ENCODE measurements at regions not wholly inside any gene's neighbourhood (a gene's known extent, or its start where the extent isn't known, plus 50 kb on each side); places are given as distances from the start of the nearest gene placed in this dataset.
"Not testable (repeated sequence)": the region's sequence is repeated elsewhere in the genome, so short reads cannot be mapped to it uniquely, and the experiment has no call there.

- intact Hi-C loops (cut with micrococcal nuclease; ENCODE audit: unreplicated experiment) (no loop called here), in situ Hi-C loops (cut with HindIII; ENCODE audit: low pct_unique_long_range_greater_than_20kb, low sequenced_read_pairs) (no loop called here)
- Histone ChIP-seq H3K4me1 (ENCODE audit: control insufficient read depth, insufficient read depth, low read length) (no peaks in the 10 kb centered on the region), H3K27ac (ENCODE audit: low read length) (no peak overlapping the region), H3K36me3 (ENCODE audit: control insufficient read depth, insufficient read depth, low read length) (no peaks in the 10 kb centered on the region), H3K27me3 (ENCODE audit: control insufficient read depth, insufficient read depth, low read length) (no peaks in the 10 kb centered on the region), H3K4me3 (ENCODE audit: low read depth in 2 of 2, low read length in 2 of 2) (no peak overlapping the region), H3K9me3 (ENCODE audit: control insufficient read depth, insufficient read depth, low read depth, low read length) (no peaks in the 10 kb centered on the region)
- ATAC-seq (no peak), DNase-seq (ENCODE audit: low read depth, low spot score) (no peak)
- ChIA-PET POLR2A (no interaction called here), CTCF (no interaction called here)
- TF ChIP-seq, protein P1, sequence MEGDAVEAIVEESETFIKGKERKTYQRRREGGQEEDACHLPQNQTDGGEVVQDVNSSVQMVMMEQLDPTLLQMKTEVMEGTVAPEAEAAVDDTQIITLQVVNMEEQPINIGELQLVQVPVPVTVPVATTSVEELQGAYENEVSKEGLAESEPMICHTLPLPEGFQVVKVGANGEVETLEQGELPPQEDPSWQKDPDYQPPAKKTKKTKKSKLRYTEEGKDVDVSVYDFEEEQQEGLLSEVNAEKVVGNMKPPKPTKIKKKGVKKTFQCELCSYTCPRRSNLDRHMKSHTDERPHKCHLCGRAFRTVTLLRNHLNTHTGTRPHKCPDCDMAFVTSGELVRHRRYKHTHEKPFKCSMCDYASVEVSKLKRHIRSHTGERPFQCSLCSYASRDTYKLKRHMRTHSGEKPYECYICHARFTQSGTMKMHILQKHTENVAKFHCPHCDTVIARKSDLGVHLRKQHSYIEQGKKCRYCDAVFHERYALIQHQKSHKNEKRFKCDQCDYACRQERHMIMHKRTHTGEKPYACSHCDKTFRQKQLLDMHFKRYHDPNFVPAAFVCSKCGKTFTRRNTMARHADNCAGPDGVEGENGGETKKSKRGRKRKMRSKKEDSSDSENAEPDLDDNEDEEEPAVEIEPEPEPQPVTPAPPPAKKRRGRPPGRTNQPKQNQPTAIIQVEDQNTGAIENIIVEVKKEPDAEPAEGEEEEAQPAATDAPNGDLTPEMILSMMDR (IDR thresholded peaks at IDR 0.05) = no peak
- no peak for TF ChIP-seq POLR2AphosphoS5 (IDR thresholded peaks at IDR 0.05; ENCODE audit: low read depth, low read length)
- TF ChIP-seq REST (IDR thresholded peaks at IDR 0.05; ENCODE audit: insufficient read depth in 1 of 2, low read depth in 2 of 2, low read length in 1 of 2) = no peak
- BruUV-seq (replicated peaks) = no TSS peak
Measured at GRCh38 chr7:57821438-57822382, 371.7 kb downstream of the ZNF716 start.

DNA sequence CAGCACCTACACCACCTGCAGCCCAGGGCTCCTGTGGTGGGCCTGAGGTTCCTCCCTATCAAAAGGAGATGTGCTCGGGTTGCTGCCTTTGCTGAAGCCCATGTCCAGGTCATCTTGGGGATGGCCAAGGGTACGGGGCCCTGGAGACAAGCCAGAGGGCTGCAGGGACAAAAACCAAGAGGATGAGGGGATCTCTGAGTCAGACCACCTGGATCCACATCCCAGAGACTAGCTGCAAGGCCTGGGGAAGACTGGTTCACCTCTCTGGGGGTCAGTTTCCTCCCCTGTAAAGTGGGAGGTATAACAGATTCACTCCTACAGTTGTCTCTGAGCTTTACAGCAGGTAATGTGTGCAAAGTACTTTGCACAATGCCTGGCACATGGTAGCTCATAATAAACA lies 376.6 kb downstream of the ZNF716 start:
- H3K4me1 ChIP-seq (ENCODE audit: control insufficient read depth, insufficient read depth, low read length); intact Hi-C loops (cut with micrococcal nuclease; ENCODE audit: unreplicated experiment); H3K27me3 ChIP-seq (ENCODE audit: control insufficient read depth, insufficient read depth, low read length); H3K9me3 ChIP-seq (ENCODE audit: control insufficient read depth, insufficient read depth, low read depth, low read length); H3K27ac ChIP-seq (ENCODE audit: low read length); POLR2A ChIA-PET; in situ Hi-C loops (cut with HindIII; ENCODE audit: low pct_unique_long_range_greater_than_20kb, low sequenced_read_pairs); CTCF ChIA-PET; BruUV-seq (replicated peaks); DNase-seq (ENCODE audit: low read depth, low spot score); H3K36me3 ChIP-seq (ENCODE audit: control insufficient read depth, insufficient read depth, low read length); ATAC-seq; H3K4me3 ChIP-seq (ENCODE audit: low read depth in 2 of 2, low read length in 2 of 2): not testable (repeated sequence)

GRCh38 chr7:57835161-57835560 lies 385.2 kb downstream of the ZNF716 start:
- BruUV-seq (replicated peaks); intact Hi-C loops (cut with micrococcal nuclease; ENCODE audit: unreplicated experiment); H3K4me3 ChIP-seq (ENCODE audit: low read depth in 2 of 2, low read length in 2 of 2); H3K27ac ChIP-seq (ENCODE audit: low read length); H3K36me3 ChIP-seq (ENCODE audit: control insufficient read depth, insufficient read depth, low read length); in situ Hi-C loops (cut with HindIII; ENCODE audit: low pct_unique_long_range_greater_than_20kb, low sequenced_read_pairs); ATAC-seq; H3K9me3 ChIP-seq (ENCODE audit: control insufficient read depth, insufficient read depth, low read depth, low read length); H3K27me3 ChIP-seq (ENCODE audit: control insufficient read depth, insufficient read depth, low read length); CTCF ChIA-PET; DNase-seq (ENCODE audit: low read depth, low spot score); POLR2A ChIA-PET; H3K4me1 ChIP-seq (ENCODE audit: control insufficient read depth, insufficient read depth, low read length): not testable (repeated sequence)

DNA sequence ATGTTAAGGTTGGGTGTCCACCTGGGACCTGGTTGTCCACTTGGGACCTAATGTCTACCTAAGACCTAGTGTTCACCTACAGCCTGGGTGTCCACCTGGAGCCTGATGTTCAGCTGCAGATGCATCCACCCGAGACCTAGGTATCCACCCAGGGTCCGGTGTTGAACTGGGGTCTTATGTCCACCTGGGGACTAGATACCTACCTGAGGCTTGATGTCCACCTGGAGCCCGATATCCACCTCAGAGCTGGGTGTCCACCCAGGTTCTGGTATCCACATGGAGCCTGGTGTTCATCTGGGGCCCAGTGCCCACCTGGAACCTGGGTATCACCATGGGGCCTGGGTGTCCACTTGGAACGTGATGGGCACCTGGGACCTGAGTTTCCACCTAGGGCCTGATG lies 389.2 kb downstream of the ZNF716 start:
- POLR2A ChIA-PET; H3K27ac ChIP-seq (ENCODE audit: low read length); DNase-seq (ENCODE audit: low read depth, low spot score); H3K9me3 ChIP-seq (ENCODE audit: control insufficient read depth, insufficient read depth, low read depth, low read length); in situ Hi-C loops (cut with HindIII; ENCODE audit: low pct_unique_long_range_greater_than_20kb, low sequenced_read_pairs); intact Hi-C loops (cut with micrococcal nuclease; ENCODE audit: unreplicated experiment); H3K36me3 ChIP-seq (ENCODE audit: control insufficient read depth, insufficient read depth, low read length); BruUV-seq (replicated peaks); H3K4me3 ChIP-seq (ENCODE audit: low read depth in 2 of 2, low read length in 2 of 2); CTCF ChIA-PET; ATAC-seq; H3K27me3 ChIP-seq (ENCODE audit: control insufficient read depth, insufficient read depth, low read length); H3K4me1 ChIP-seq (ENCODE audit: control insufficient read depth, insufficient read depth, low read length): not testable (repeated sequence)

Data from Panc1 (cell line).